LNCAP (cell line): ENCODE measurements at regions not wholly inside any gene's neighbourhood (a gene's known extent, or its start where the extent isn't known, plus 50 kb on each side); places are given as distances from the start of the nearest gene placed in this dataset.

ENCODE experiments used
- TF ChIP-seq, protein P1 (sequence below): fragments of 450-650 bp; IDR thresholded peaks from 2 replicates; pipeline ENCODE4 v1.5.1; 2017; ENCODE audit warnings: mild to moderate bottlenecking

- TF ChIP-seq, protein P1, sequence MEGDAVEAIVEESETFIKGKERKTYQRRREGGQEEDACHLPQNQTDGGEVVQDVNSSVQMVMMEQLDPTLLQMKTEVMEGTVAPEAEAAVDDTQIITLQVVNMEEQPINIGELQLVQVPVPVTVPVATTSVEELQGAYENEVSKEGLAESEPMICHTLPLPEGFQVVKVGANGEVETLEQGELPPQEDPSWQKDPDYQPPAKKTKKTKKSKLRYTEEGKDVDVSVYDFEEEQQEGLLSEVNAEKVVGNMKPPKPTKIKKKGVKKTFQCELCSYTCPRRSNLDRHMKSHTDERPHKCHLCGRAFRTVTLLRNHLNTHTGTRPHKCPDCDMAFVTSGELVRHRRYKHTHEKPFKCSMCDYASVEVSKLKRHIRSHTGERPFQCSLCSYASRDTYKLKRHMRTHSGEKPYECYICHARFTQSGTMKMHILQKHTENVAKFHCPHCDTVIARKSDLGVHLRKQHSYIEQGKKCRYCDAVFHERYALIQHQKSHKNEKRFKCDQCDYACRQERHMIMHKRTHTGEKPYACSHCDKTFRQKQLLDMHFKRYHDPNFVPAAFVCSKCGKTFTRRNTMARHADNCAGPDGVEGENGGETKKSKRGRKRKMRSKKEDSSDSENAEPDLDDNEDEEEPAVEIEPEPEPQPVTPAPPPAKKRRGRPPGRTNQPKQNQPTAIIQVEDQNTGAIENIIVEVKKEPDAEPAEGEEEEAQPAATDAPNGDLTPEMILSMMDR, result no peak
These were observed 439.6 kb downstream of the CDH8 start for GRCh38 chr16:61596655-61597054.

GRCh38 chr16:61595605-61596004 is 440.6 kb downstream of the CDH8 start:
- TF ChIP-seq, protein P1, result no peak

DNA sequence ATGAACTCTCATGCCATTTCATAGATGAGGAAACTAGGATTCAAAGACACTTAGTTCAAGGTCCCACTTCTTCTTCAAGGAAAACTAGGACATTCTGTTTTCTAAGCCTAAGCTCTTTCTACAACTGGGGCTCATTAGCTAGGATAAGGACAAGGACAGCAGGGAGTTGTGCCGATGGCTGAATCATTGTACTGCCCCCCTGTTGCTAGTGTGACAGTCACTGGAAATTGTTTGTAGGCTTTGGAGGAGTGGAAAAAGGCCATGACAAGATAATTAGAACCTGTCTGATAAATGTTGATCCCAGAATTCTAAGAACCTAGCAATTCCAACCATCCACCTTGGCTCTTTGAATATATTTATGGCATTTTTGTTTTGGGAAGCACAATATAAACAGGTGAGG is 445.7 kb downstream of the CDH8 start:
- TF ChIP-seq, protein P1, result no peak

GRCh38 chr16:61587526-61587925 is 448.7 kb downstream of the CDH8 start:
- TF ChIP-seq, protein P1, result no peak

- TF ChIP-seq, protein P1, result no peak
These were observed 454.7 kb downstream of the CDH8 start for GRCh38 chr16:61581417-61582046.

- TF ChIP-seq, protein P1, result no peak
These were observed 455.7 kb downstream of the CDH8 start for GRCh38 chr16:61580579-61580978.

- TF ChIP-seq, protein P1, result no peak
These were observed 457.0 kb downstream of the CDH8 start for GRCh38 chr16:61579195-61579594.

- TF ChIP-seq, protein P1, result no peak
These were observed 459.8 kb downstream of the CDH8 start for GRCh38 chr16:61576476-61576875.
